HG03159 (cell line): ENCODE measurements at regions not wholly inside any gene's neighbourhood (a gene's known extent, or its start where the extent isn't known, plus 50 kb on each side); places are given as distances from the start of the nearest gene placed in this dataset.
"Not testable (repeated sequence)": the region's sequence is repeated elsewhere in the genome, so short reads cannot be mapped to it uniquely, and the experiment has no call there.

Source experiments
- ATAC-seq: cut with Tn5 transposase; IDR thresholded peaks from one replicate; pipeline ENCODE4 v1.9.1; 2021; ENCODE audit warnings: mild to moderate bottlenecking, moderate library complexity; ENCODE audit not compliant: unreplicated experiment

- ATAC-seq: not testable (repeated sequence)
Observed at GRCh38 chrX:96486687-96487086, 198.0 kb upstream of the DIAPH2 start.

GRCh38 chrX:96502507-96502906 is 182.1 kb upstream of the DIAPH2 start:
- ATAC-seq: no peak

GRCh38 chrX:96529386-96529785 is 155.3 kb upstream of the DIAPH2 start:
- ATAC-seq: not testable (repeated sequence)

- no peak for ATAC-seq
Observed at GRCh38 chrX:96538104-96538725, 146.4 kb upstream of the DIAPH2 start.

GRCh38 chrX:96540111-96540631 is 144.5 kb upstream of the DIAPH2 start:
- ATAC-seq: peak; percentile 72

DNA sequence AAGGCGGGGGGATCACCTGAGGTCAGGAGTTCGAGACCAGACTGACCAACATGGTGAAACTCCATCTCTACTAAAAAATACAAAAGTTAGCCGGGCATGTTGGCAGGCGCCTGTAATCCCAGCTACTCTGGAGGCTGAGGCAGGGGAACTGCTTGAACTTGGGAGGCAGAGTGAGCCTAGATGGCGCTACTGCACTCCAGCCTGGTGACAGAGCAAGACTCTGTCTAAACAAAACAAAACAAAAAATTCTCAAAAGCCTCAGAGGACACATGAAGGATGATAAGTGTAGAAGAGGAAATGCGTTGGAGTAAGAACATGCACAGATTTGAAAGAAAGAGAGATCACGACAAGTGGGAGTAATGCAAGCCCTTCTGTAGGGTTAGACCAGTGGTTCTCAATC is 138.4 kb upstream of the DIAPH2 start:
- ATAC-seq: not testable (repeated sequence)

GRCh38 chrX:96551322-96551872 is 133.2 kb upstream of the DIAPH2 start:
- no peak for ATAC-seq

DNA sequence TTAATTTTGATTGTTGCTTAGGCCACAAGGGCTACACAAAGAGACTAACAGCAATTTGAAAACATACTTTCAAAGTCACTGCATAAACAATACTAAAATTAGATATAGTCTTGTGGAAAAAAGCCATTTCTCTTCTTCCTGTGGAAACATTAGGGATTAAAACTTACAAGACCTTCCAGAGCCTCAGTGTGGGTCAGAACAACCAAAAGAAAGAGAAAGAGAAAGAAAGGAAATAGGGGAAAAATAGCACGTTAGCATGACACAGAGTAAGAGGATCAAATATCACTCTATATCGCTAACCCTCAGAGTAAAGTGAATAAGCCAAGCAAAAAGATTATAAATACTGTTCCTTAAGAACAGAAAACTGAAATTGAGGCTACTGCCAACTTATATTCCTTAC is 127.8 kb upstream of the DIAPH2 start:
- ATAC-seq: no peak

DNA sequence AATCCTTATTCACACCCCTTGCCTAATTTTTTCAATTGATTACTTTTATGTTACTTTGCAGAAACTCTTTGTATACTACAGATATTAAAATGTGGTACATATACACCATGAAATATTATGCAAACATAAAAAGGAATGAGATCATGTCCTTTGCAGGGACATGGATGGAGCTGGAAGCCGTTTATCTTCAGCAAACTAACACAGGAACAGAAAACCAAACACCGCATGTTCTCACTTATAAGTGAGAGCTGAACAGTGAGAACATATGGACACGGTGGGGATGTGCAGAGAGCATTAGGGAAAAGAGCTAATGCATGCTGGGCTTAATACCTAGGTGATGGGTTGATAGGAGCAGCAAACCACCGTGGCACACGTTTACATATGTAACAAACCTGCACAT is 123.5 kb upstream of the DIAPH2 start:
- ATAC-seq: not testable (repeated sequence)

DNA sequence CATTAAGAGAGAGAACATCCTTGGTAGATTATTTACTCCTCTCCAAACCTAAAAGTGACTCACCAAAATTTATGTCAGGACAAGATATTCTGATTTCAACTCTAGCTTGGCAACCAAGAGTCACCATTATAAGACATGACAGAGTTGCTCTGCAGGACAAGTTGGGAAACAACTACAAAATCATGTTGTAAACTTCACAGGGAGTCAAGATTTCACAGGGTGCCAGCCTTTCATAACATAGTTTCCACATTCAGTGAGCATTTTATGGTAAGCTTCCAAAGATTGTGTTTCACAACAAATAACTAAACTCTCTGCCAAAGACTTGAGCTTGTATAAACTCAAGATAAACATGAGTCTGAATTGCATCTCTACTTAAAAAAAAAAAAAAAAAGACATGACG is 121.0 kb upstream of the DIAPH2 start:
- ATAC-seq: no peak

DNA sequence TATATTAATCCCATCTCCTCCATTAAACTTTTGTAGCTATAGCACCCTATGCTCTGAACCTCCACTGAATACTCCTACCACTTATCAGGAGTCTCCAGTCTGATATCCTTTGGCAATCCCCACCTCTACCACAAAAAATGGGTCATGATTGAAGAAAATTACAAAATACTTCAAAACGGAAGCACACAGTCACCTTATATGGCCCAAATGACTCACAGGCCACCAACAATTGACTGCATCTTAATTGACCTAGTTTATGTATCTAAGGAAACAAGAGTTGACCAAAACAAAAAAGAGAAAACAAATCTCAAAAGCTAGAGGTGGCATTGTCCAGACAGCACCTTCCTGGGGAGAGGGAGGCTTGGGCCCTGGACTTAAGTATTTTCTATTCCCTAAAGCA is 120.0 kb upstream of the DIAPH2 start:
- ATAC-seq: no peak

DNA sequence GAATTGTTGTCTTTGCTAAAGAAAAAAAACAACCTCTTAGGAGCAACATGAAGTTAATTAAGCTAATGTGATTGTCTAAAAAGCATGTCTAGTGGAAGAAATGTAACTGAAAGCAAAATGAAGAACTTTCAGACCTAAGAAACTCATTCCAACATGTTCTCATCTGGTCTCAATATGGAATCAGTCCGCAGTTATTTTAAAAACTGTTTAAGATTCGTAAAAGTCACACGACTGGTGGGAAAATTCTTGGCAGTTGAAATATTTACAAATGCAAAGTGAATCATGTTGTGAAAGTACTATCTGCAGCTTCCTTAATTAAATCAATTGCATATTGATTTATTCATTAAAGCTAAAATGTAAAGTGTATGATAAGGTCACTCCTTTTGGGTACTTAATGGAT is 117.8 kb upstream of the DIAPH2 start:
- no peak for ATAC-seq

DNA sequence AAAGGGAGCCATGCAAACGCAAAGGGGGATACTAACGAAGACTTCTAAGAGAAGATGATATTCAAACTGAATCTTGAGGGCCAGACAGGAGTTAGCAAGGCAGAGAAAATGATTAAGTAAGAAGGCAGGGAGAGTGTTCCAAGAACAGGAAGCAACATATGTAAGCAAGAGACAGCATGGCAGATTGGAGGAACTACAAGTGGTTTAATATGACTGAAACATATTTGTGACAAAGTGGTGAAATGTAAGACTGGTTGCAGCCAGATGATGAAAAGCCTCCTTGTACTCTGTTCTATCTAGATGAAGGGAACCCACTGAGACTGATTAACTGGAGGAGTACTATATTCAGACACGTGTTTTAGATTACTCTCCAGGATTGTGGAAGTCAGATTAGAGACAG is 116.6 kb upstream of the DIAPH2 start:
- no peak for ATAC-seq

DNA sequence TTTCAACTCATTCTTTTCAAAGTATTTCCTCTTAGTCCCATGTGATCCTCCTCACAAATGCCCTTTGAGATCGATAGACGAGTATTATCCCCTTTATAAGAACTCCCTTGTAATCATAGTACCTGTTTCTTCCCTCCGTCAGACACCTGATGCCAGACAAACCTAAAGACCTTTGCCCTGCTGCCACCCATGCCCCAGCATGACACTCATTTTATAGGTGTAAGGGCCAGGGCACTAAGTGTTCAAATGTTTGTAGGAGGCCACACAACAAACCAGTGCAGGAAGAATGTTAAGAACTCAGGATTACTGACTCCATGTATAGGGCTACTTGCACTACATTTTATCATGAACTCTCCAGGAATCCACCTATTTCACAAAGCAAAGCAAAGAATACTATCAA is 115.6 kb upstream of the DIAPH2 start:
- no peak for ATAC-seq

GRCh38 chrX:96575011-96575410 is 109.6 kb upstream of the DIAPH2 start:
- no peak for ATAC-seq

DNA sequence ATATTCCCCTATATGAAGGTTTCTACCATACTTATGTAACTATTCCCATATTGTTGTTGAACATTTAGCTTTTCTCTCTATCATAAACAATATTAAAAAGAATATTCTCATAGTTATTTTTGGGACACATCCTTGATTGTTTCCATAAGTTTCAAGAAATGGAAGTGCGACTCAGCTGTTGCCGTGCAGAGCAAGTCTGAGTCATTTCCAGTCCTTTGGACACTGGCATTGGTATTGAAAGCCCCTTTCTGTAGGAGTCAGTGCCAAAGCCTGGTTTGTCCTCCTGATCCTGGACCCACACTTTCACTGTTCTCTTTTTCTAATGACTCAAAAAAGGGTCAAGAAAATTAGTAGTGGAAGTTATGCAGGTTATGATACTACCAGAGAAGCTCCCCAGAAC is 108.3 kb upstream of the DIAPH2 start:
- ATAC-seq: no peak

GRCh38 chrX:96578781-96579180 is 105.9 kb upstream of the DIAPH2 start:
- no peak for ATAC-seq

DNA sequence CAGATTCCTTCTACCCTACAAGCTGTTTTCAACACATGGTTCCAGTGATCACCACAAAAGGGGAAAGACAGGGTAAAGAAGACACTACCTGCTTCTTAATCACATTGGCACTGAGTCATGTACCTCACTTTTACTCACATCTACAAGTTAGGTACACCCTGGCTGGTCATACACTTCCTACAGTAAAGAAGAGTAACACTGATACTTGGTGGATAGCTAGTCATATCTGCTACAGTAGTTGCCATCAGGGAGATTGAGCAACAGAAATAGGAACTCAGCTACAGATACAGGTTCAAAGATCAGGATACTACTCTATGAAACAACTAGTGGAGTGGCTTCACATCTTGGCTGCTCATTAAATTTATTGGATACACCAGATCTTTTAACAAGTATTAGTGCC is 105.4 kb upstream of the DIAPH2 start:
- ATAC-seq: no peak

DNA sequence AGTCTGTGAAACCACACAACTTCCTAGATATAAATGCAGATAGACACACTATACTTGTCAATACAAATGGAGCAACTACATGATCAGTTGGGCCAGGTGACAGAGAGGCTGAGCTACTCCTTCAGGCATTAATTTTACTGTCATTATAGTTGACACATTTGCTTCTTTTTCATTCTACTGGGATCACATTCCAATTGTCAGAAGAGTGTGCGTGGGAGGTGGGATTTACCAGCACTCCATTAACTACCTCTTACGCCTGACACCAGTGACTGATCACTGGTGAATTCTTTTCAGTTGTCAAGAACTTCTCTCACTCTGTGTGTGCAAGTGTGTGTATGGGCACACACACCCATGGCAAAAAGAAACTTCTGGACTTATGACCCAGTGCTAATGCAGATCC is 94.2 kb upstream of the DIAPH2 start:
- no peak for ATAC-seq

GRCh38 chrX:96591421-96591820 is 93.2 kb upstream of the DIAPH2 start:
- ATAC-seq: no peak

- ATAC-seq: not testable (repeated sequence)
Observed at GRCh38 chrX:96597847-96598246, 86.8 kb upstream of the DIAPH2 start.

DNA sequence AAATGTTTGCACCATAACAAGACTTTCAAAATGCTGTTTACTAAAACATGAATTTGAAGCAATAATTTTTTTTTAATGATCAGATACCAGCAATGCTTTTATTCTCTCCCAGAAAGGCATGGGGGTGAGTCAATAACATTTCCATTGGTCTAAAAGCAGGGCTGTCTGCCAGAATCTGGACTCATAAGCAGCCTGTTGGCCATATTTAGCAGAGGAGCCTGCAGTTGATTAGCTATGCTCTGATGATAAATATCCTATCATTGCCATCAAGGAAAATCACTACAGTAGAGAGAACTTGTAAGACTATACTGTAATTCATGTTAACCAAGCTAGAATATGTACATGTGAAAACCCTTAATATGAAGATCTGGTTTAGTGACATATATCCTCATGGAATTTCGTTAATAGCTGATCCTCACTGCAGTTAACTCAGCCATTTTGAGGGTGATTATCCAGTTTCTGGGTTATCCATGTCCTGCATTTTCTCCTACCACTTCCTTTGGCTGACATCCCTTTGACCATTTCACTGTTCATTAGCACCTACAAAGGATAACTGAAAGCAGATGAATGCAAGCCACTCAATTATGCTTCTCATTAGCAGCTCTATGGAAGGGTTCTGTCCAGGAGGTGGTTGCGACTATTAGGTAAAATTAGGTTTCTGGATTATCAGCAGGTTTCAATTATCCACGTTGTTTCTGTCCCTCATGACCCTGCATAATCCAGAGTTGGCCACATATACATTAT is 72.9 kb upstream of the DIAPH2 start:
- no peak for ATAC-seq
